ENCODE measurements at regions not wholly inside any gene's neighbourhood (a gene's known extent, or its start where the extent isn't known, plus 50 kb on each side); places are given as distances from the start of the nearest gene placed in this dataset.

DNA sequence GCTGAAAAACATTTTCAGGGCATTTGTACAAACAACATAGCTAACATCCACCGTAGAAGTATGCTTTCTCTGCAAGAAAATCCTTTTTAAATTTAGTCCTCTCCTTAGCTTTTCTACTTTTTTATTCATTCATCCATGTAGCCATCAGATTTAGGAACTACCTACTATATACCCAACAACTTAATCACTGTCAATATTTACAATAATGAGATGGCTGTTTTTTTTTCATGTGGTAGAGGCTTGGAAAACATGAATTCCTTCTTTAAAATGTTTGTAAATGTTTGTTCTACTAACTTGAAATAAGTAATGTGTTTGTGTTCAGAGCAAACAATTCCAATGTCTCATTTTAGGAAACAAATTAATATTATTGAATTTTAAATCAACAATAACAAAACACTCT is 78.2 kb upstream of the CAV2 start (continued):
- TF ChIP-seq, protein P1, sequence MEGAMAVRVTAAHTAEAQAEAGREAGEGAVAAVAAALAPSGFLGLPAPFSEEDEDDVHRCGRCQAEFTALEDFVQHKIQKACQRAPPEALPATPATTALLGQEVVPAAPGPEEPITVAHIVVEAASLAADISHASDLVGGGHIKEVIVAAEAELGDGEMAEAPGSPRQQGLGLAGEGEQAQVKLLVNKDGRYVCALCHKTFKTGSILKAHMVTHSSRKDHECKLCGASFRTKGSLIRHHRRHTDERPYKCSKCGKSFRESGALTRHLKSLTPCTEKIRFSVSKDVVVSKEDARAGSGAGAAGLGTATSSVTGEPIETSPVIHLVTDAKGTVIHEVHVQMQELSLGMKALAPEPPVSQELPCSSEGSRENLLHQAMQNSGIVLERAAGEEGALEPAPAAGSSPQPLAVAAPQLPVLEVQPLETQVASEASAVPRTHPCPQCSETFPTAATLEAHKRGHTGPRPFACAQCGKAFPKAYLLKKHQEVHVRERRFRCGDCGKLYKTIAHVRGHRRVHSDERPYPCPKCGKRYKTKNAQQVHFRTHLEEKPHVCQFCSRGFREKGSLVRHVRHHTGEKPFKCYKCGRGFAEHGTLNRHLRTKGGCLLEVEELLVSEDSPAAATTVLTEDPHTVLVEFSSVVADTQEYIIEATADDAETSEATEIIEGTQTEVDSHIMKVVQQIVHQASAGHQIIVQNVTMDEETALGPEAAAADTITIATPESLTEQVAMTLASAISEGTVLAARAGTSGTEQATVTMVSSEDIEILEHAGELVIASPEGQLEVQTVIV (IDR thresholded peaks at IDR 0.05; ENCODE audit: borderline replicate concordance, partially characterized antibody): no peak
- no peak for TF ChIP-seq HDAC6 (IDR thresholded peaks at IDR 0.05; ENCODE audit: unreplicated experiment)
- no peak for TF ChIP-seq TCF3 (IDR thresholded peaks at IDR 0.05; ENCODE audit: borderline replicate concordance, insufficient read depth, low read depth, low read length)
- TF ChIP-seq SRF (IDR thresholded peaks at IDR 0.05; ENCODE audit: low read depth in 2 of 2, low read length in 2 of 2): no peak

DNA sequence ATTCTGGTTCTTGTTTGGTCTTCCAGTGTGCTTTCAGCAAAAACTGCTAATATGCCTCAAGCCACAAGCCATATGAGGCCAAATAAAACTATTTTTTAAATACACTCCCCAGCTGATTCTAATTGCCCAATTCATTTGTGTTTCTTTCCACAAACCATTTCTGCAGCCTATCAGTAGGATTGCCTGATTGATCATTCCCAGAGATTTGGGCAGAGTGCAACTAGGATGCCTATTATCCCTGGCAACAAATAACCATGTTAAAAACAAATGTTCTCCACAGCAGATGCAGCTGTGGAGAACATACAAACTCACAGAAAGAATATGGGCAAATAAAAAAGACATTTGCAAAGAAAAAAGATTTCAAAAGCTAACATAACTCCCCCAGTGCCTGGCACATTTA is 76.9 kb upstream of the CAV2 start:
- Histone ChIP-seq H3K4me3 (no peak overlapping the region), H3K27ac (ENCODE audit: control insufficient read depth, insufficient read depth) (no peak overlapping the region), H4K20me1 (ENCODE audit: control insufficient read depth, insufficient read depth) (no peaks in the 10 kb centered on the region), H3K36me3 (ENCODE audit: control insufficient read depth in 2 of 2, insufficient read depth in 2 of 2, low read length in 1 of 2) (no peaks in the 10 kb centered on the region), H3K4me2 (ENCODE audit: control insufficient read depth, insufficient read depth) (no peak overlapping the region), H3K4me1 (ENCODE audit: control insufficient read depth, insufficient read depth, low read length) (no peaks in the 10 kb centered on the region), H3K27me3 (replicated peaks in 1 of 2; ENCODE audit: control insufficient read depth in 2 of 2, insufficient read depth in 2 of 2, low read length in 1 of 2) (peaks cover 0 to 3% of the 10 kb centered on the region in 2 experiments; a peak in 1 of 4 replicates), H2AFZ (ENCODE audit: control insufficient read depth, low read depth, low read length) (no peak overlapping the region), H3K79me2 (ENCODE audit: control insufficient read depth, insufficient read depth, low read length) (no peaks in the 10 kb centered on the region), H3K9ac (ENCODE audit: control insufficient read depth, insufficient read depth, low read length) (no peak overlapping the region), H3K9me3 (replicated peaks; ENCODE audit: control insufficient read depth, insufficient read depth, low read length) (no peaks in the 10 kb centered on the region)
- DNase-seq (ENCODE audit: low read depth, low spot score): no peak
- ChIA-PET CTCF (interaction anchor here (0.9 kb wide), 2 partner anchors 163 to 169 kb away, joined by 3 to 4 read pairs; no protein-coding TSS in a partner anchor), POLR2A (no interaction called here), RAD21 (ENCODE audit: unreplicated experiment) (no interaction called here), SMC1A (ENCODE audit: uncharacterized antibody, unreplicated experiment) (no interaction called here)
- no peak for ATAC-seq
- in situ Hi-C loops (cut with MboI): no loop called here
- intact Hi-C loops (cut with micrococcal nuclease; ENCODE audit: unreplicated experiment): no loop called here
- no peak for FAIRE-seq
- no TSS peak for BruUV-seq (replicated peaks)
- no peak for TF ChIP-seq PRDM15 (CRISPR knock-in tag; IDR thresholded peaks at IDR 0.05)
- TF ChIP-seq HDAC2 (IDR thresholded peaks at IDR 0.05): no peak
- no peak for TF ChIP-seq ASH2L (IDR thresholded peaks at IDR 0.05; ENCODE audit: borderline replicate concordance, low read depth)
- TF ChIP-seq STAT3 (IDR thresholded peaks at IDR 0.05; ENCODE audit: low read depth, low read length): no peak
- no peak for TF ChIP-seq ZBTB40 (IDR thresholded peaks at IDR 0.05; ENCODE audit: borderline replicate concordance)
- no peak for TF ChIP-seq YBX1 (IDR thresholded peaks at IDR 0.05)
- TF ChIP-seq SREBF1 (IDR thresholded peaks at IDR 0.05; ENCODE audit: low read length): no peak
- no peak for TF ChIP-seq SIX5 (IDR thresholded peaks at IDR 0.05; ENCODE audit: low read depth, low read length, severe bottlenecking)
